ENCODE measurements at regions not wholly inside any gene's neighbourhood (a gene's known extent, or its start where the extent isn't known, plus 50 kb on each side); places are given as distances from the start of the nearest gene placed in this dataset.

DNA sequence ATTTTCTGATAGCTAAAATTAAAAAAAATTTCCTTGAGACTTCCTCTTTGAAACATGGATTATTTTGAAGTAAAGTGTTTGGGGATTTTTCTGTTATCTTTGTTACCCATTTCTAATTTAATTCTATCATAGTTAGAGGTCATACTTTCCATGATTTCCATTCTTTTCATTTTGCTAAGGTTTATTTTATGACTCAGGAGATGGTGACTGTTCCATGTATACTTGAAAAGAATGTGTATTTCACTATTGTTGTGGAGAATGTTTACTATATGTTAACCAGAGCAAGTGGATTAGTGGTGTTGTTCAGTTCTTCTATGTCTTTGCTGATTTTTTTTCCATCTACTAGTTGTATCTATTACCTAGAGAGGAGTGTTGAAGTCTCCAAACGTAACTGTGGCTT lies 250.5 kb upstream of the PELI2 start:
- TF ChIP-seq, protein P1, sequence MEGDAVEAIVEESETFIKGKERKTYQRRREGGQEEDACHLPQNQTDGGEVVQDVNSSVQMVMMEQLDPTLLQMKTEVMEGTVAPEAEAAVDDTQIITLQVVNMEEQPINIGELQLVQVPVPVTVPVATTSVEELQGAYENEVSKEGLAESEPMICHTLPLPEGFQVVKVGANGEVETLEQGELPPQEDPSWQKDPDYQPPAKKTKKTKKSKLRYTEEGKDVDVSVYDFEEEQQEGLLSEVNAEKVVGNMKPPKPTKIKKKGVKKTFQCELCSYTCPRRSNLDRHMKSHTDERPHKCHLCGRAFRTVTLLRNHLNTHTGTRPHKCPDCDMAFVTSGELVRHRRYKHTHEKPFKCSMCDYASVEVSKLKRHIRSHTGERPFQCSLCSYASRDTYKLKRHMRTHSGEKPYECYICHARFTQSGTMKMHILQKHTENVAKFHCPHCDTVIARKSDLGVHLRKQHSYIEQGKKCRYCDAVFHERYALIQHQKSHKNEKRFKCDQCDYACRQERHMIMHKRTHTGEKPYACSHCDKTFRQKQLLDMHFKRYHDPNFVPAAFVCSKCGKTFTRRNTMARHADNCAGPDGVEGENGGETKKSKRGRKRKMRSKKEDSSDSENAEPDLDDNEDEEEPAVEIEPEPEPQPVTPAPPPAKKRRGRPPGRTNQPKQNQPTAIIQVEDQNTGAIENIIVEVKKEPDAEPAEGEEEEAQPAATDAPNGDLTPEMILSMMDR (IDR thresholded peaks at IDR 0.05; ENCODE audit: low read depth, low read length, missing input control) = no peak
- TF ChIP-seq GABPA (IDR thresholded peaks at IDR 0.05 in 1 of 2, conservative IDR thresholded peaks at IDR 0.05 in 1 of 2) = no peak
- no peak for TF ChIP-seq RAD21 (IDR thresholded peaks at IDR 0.05)
- TF ChIP-seq HNF4G (IDR thresholded peaks at IDR 0.05) = no peak
- TF ChIP-seq, protein P2, sequence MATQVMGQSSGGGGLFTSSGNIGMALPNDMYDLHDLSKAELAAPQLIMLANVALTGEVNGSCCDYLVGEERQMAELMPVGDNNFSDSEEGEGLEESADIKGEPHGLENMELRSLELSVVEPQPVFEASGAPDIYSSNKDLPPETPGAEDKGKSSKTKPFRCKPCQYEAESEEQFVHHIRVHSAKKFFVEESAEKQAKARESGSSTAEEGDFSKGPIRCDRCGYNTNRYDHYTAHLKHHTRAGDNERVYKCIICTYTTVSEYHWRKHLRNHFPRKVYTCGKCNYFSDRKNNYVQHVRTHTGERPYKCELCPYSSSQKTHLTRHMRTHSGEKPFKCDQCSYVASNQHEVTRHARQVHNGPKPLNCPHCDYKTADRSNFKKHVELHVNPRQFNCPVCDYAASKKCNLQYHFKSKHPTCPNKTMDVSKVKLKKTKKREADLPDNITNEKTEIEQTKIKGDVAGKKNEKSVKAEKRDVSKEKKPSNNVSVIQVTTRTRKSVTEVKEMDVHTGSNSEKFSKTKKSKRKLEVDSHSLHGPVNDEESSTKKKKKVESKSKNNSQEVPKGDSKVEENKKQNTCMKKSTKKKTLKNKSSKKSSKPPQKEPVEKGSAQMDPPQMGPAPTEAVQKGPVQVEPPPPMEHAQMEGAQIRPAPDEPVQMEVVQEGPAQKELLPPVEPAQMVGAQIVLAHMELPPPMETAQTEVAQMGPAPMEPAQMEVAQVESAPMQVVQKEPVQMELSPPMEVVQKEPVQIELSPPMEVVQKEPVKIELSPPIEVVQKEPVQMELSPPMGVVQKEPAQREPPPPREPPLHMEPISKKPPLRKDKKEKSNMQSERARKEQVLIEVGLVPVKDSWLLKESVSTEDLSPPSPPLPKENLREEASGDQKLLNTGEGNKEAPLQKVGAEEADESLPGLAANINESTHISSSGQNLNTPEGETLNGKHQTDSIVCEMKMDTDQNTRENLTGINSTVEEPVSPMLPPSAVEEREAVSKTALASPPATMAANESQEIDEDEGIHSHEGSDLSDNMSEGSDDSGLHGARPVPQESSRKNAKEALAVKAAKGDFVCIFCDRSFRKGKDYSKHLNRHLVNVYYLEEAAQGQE (IDR thresholded peaks at IDR 0.05) = no peak
- no peak for TF ChIP-seq EGR1 (IDR thresholded peaks at IDR 0.05; ENCODE audit: low read depth in 2 of 2)
- TF ChIP-seq TAF1 (conservative IDR thresholded peaks at IDR 0.05) = no peak
- TF ChIP-seq, protein P3, sequence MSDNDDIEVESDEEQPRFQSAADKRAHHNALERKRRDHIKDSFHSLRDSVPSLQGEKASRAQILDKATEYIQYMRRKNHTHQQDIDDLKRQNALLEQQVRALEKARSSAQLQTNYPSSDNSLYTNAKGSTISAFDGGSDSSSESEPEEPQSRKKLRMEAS (IDR thresholded peaks at IDR 0.05) = no peak
- TF ChIP-seq, protein P4, sequence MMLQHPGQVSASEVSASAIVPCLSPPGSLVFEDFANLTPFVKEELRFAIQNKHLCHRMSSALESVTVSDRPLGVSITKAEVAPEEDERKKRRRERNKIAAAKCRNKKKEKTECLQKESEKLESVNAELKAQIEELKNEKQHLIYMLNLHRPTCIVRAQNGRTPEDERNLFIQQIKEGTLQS (IDR thresholded peaks at IDR 0.05) = no peak
- no peak for TF ChIP-seq SP1 (IDR thresholded peaks at IDR 0.05)

All from liver (tissue), 3 donors.